Prostate gland (tissue), 2 donors: ENCODE measurements at regions not wholly inside any gene's neighbourhood (a gene's known extent, or its start where the extent isn't known, plus 50 kb on each side); places are given as distances from the start of the nearest gene placed in this dataset.

Experiments used
- POLR2AphosphoS5 ChIP-seq: sonication (generic); formaldehyde crosslinking; IDR thresholded peaks from one replicate; pipeline ENCODE4 v1.6.1; 2017; ENCODE audit warnings: antibody characterized with exemption
- TF ChIP-seq, protein P1 (sequence below), 4 experiments: fragments of 200-600 bp in 2 of 4; fragments of 450-650 bp in 2 of 4; sonication (generic) in 2 of 4; IDR thresholded peaks; 1 replicate in 3 of 4; 2 replicates in 1 of 4; pipeline ENCODE4 v1.5.1; 2016 to 2019; ENCODE audit warnings: antibody characterized with exemption in 4 of 4, mild to moderate bottlenecking in 2 of 4, moderate library complexity in 2 of 4

DNA sequence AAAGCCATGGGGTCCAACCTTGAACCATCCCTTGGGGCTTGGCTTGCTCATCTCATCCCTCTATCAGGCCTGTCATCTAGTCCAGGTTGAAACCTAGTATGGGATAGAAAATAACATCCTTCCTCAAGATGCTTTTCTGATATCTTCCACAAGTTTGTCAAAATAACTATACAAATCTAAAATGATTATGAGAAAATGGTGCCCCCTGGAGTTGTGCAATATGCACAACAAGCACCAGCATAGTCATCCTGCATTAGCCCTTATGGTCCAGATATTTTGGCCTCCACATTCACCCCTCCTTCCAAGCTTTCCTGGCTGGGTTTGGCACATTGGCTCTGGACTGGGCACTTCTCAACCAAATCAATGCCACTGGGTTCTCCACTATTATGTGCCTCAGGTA, 101.2 kb downstream of the TBX19 start:
- TF ChIP-seq, protein P1, sequence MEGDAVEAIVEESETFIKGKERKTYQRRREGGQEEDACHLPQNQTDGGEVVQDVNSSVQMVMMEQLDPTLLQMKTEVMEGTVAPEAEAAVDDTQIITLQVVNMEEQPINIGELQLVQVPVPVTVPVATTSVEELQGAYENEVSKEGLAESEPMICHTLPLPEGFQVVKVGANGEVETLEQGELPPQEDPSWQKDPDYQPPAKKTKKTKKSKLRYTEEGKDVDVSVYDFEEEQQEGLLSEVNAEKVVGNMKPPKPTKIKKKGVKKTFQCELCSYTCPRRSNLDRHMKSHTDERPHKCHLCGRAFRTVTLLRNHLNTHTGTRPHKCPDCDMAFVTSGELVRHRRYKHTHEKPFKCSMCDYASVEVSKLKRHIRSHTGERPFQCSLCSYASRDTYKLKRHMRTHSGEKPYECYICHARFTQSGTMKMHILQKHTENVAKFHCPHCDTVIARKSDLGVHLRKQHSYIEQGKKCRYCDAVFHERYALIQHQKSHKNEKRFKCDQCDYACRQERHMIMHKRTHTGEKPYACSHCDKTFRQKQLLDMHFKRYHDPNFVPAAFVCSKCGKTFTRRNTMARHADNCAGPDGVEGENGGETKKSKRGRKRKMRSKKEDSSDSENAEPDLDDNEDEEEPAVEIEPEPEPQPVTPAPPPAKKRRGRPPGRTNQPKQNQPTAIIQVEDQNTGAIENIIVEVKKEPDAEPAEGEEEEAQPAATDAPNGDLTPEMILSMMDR (IDR thresholded peaks at IDR 0.05), result no peak
- no peak for TF ChIP-seq POLR2AphosphoS5
